HEK293 (cell line): ENCODE measurements at regions not wholly inside any gene's neighbourhood (a gene's known extent, or its start where the extent isn't known, plus 50 kb on each side); places are given as distances from the start of the nearest gene placed in this dataset.

Source experiments
- CTCF ChIA-PET: fragments of 350-600 bp; formaldehyde crosslinking; extraction: SDS; loops from one replicate; lab custom pipeline; 2021; ENCODE audit warnings: antibody characterized with exemption; lab: Yijun Ruan, JAX
- POLR2A ChIA-PET: fragments of 300-600 bp; formaldehyde crosslinking; extraction: SDS; loops from one replicate; lab custom pipeline; 2020; ENCODE audit warnings: antibody characterized with exemption, inconsistent platforms; lab: Yijun Ruan, JAX
- H3K27ac ChIP-seq: fragments of 200-500 bp; sonication (Bioruptor generic); 2 replicates; pipeline ENCODE4 v1.5.1; 2014; ENCODE audit warnings: low read depth, low read length, control low read depth, inconsistent platforms; ENCODE audit errors: extremely low read depth
- H3K36me3 ChIP-seq, 2 experiments: fragments of 200-500 bp in 1 of 2; sonication (Bioruptor generic) in 1 of 2; 1 replicate in 1 of 2; 2 replicates in 1 of 2; pipeline ENCODE4 v1.5.1; 2014 to 2017; ENCODE audit warnings: inconsistent platforms in 2 of 2, low read length in 2 of 2; ENCODE audit not compliant: control insufficient read depth in 2 of 2, insufficient read depth in 1 of 2
- H3K4me1 ChIP-seq: fragments of 200-500 bp; sonication (Bioruptor generic); 2 replicates; pipeline ENCODE4 v1.5.1; 2014; ENCODE audit warnings: mild to moderate bottlenecking, low read length, inconsistent platforms; ENCODE audit not compliant: control insufficient read depth, insufficient read depth
- H3K4me3 ChIP-seq: 2 replicates; pipeline ENCODE4 v1.5.1; 2011; ENCODE audit warnings: low read depth, mild to moderate bottlenecking, control low read depth, low read length, moderate library complexity
- H3K9me3 ChIP-seq: fragments of 200-500 bp; sonication (Bioruptor generic); 2 replicates; pipeline ENCODE4 v1.5.1; 2014; ENCODE audit warnings: low read depth, low read length, inconsistent platforms; ENCODE audit not compliant: control insufficient read depth, insufficient read depth
- GLIS2 ChIP-seq: fragments of 450-650 bp; formaldehyde crosslinking; IDR thresholded peaks from 2 replicates; pipeline ENCODE4 v1.5.1; 2016; ENCODE audit warnings: missing biosample characterization, missing genetic modification characterization
- INSM2 ChIP-seq: fragments of 450-650 bp; formaldehyde crosslinking; IDR thresholded peaks from 2 replicates; pipeline ENCODE4 v1.5.1; 2016; ENCODE audit warnings: missing biosample characterization, missing genetic modification characterization
- MYNN ChIP-seq: fragments of 450-650 bp; formaldehyde crosslinking; IDR thresholded peaks from 2 replicates; pipeline ENCODE4 v1.5.1; 2016; ENCODE audit warnings: missing biosample characterization, missing genetic modification characterization, borderline replicate concordance
- PBX3 ChIP-seq: sonication (generic); formaldehyde crosslinking; IDR thresholded peaks from 2 replicates; pipeline ENCODE4 v1.8.1; 2022; ENCODE audit warnings: mild to moderate bottlenecking, moderate library complexity, missing genetic modification reagents
- PRDM10 ChIP-seq: fragments of 450-650 bp; formaldehyde crosslinking; IDR thresholded peaks from 2 replicates; pipeline ENCODE4 v1.5.1; 2016; ENCODE audit warnings: missing biosample characterization, missing genetic modification characterization
- REST ChIP-seq: fragments of 450-650 bp; formaldehyde crosslinking; IDR thresholded peaks from 2 replicates; pipeline ENCODE4 v1.5.1; 2016; ENCODE audit warnings: missing biosample characterization, missing genetic modification characterization
- TSHZ1 ChIP-seq: fragments of 450-650 bp; formaldehyde crosslinking; IDR thresholded peaks from 2 replicates; pipeline ENCODE4 v1.5.1; 2016; ENCODE audit warnings: missing biosample characterization, missing genetic modification characterization, borderline replicate concordance
- ZBTB17 ChIP-seq: fragments of 450-650 bp; formaldehyde crosslinking; IDR thresholded peaks from 2 replicates; pipeline ENCODE4 v1.5.1; 2016; ENCODE audit warnings: missing biosample characterization, missing genetic modification characterization
- ZNF112 ChIP-seq: fragments of 450-650 bp; formaldehyde crosslinking; IDR thresholded peaks from 2 replicates; pipeline ENCODE4 v1.5.0; 2017; ENCODE audit warnings: missing biosample characterization, missing genetic modification characterization
- ZNF140 ChIP-seq: fragments of 450-650 bp; formaldehyde crosslinking; IDR thresholded peaks from 2 replicates; pipeline ENCODE4 v1.5.1; 2016; ENCODE audit warnings: missing biosample characterization, missing genetic modification characterization
- ZNF302 ChIP-seq: fragments of 450-650 bp; formaldehyde crosslinking; IDR thresholded peaks from 2 replicates; pipeline ENCODE4 v1.5.1; 2016; ENCODE audit warnings: missing biosample characterization, missing genetic modification characterization, low read depth
- ZNF354C ChIP-seq: fragments of 450-650 bp; formaldehyde crosslinking; IDR thresholded peaks from 2 replicates; pipeline ENCODE4 v1.5.1; 2016; ENCODE audit warnings: missing biosample characterization, missing genetic modification characterization, low read depth, borderline replicate concordance
- ZNF510 ChIP-seq: fragments of 450-650 bp; formaldehyde crosslinking; IDR thresholded peaks from 2 replicates; pipeline ENCODE4 v1.5.1; 2018; ENCODE audit warnings: mild to moderate bottlenecking, missing genetic modification characterization, missing biosample characterization; ENCODE audit not compliant: insufficient replicate concordance
- ZNF521 ChIP-seq: fragments of 450-650 bp; formaldehyde crosslinking; IDR thresholded peaks from 2 replicates; pipeline ENCODE4 v1.5.1; 2017; ENCODE audit warnings: missing biosample characterization, mild to moderate bottlenecking, missing genetic modification characterization
- ZNF555 ChIP-seq: fragments of 450-650 bp; formaldehyde crosslinking; conservative IDR thresholded peaks from 2 replicates; pipeline ENCODE4 v1.5.1; 2017; ENCODE audit warnings: missing biosample characterization, mild to moderate bottlenecking, missing genetic modification characterization, inconsistent platforms
- ZNF561 ChIP-seq: fragments of 450-650 bp; IDR thresholded peaks from 2 replicates; pipeline ENCODE4 v1.5.1; 2018; ENCODE audit warnings: missing biosample characterization, missing genetic modification characterization, borderline replicate concordance
- ZNF658 ChIP-seq: fragments of 450-650 bp; formaldehyde crosslinking; IDR thresholded peaks from 2 replicates; pipeline ENCODE4; 2016; ENCODE audit warnings: missing biosample characterization, missing genetic modification characterization
- ZNF768 ChIP-seq: fragments of 450-650 bp; formaldehyde crosslinking; IDR thresholded peaks from 2 replicates; pipeline ENCODE4 v1.5.1; 2018; ENCODE audit warnings: missing biosample characterization, mild to moderate bottlenecking, missing genetic modification characterization
- ZNF785 ChIP-seq: fragments of 450-650 bp; formaldehyde crosslinking; IDR thresholded peaks from 2 replicates; pipeline ENCODE4 v1.5.1; 2016; ENCODE audit warnings: missing biosample characterization, missing genetic modification characterization
- ZXDB ChIP-seq: fragments of 450-650 bp; formaldehyde crosslinking; IDR thresholded peaks from 2 replicates; pipeline ENCODE4 v1.5.1; 2016; ENCODE audit warnings: missing biosample characterization, missing genetic modification characterization

GRCh38 chr1:217138799-217139466 is 415.7 kb upstream of the ESRRG start:
- no peaks in the 10 kb centered on the region for H3K4me1 ChIP-seq
- H3K4me3 ChIP-seq, result no peak overlapping the region
- TF ChIP-seq ZNF785 (tag by site-specific recombination) (no peak), ZNF555 (no peak), ZNF112 (tag by site-specific recombination) (no peak), ZNF302 (tag by site-specific recombination) (no peak), ZNF354C (tag by site-specific recombination) (no peak), ZNF140 (tag by site-specific recombination) (no peak), ZNF510 (tag by site-specific recombination) (no peak), ZNF521 (no peak)
- TF ChIP-seq, all 188 proteins: peak for 0
- ChIA-PET POLR2A (no interaction called here), CTCF (no interaction called here)
- no peak overlapping the region for H3K27ac ChIP-seq
- no peaks in the 10 kb centered on the region for H3K9me3 ChIP-seq
- no peaks in the 10 kb centered on the region for H3K36me3 ChIP-seq

- H3K9me3 ChIP-seq, result no peaks in the 10 kb centered on the region
- H3K4me3 ChIP-seq, result no peak overlapping the region
- POLR2A ChIA-PET, result no interaction called here
- TF ChIP-seq TSHZ1 (no peak), MYNN (tag by site-specific recombination) (no peak), PRDM10 (tag by site-specific recombination) (no peak), PBX3 (CRISPR knock-in tag) (no peak), INSM2 (tag by site-specific recombination) (no peak), GLIS2 (tag by site-specific recombination) (no peak), ZNF561 (no peak), ZNF768 (tag by site-specific recombination) (no peak), ZNF658 (tag by site-specific recombination) (no peak), REST (tag by site-specific recombination) (no peak), ZXDB (tag by site-specific recombination) (no peak), ZBTB17 (tag by site-specific recombination) (no peak)
Measured at GRCh38 chr1:217138173-217138765, 415.0 kb upstream of the ESRRG start.

More at GRCh38 chr1:217138173-217138765, 415.0 kb upstream of the ESRRG start:
- CTCF ChIA-PET, result no interaction called here
- no peaks in the 10 kb centered on the region for H3K36me3 ChIP-seq
- no peak overlapping the region for H3K27ac ChIP-seq
- no peaks in the 10 kb centered on the region for H3K4me1 ChIP-seq
